ENCODE measurements at regions not wholly inside any gene's neighbourhood (a gene's known extent, or its start where the extent isn't known, plus 50 kb on each side); places are given as distances from the start of the nearest gene placed in this dataset.

DNA sequence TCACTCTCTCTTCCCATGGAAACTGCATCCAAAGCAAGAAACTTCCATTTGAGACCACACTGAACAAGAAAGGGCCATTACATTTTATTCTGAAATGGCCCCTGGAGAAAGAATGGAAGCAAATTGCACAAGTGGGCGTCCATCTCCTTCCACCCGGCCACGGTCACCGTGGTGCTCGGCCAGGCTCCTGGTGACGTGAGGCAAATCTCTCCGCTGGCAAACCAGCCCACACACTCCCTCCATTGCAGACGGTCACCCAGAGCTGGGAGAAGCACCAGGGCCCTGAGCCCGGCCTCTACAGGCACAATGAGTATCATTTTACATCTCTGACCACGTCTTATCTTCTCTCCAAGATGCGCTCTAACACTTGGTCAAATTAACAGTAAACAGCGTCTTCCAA lies 126.1 kb upstream of the FAM20C start:
- TF ChIP-seq POLR2AphosphoS5 (IDR thresholded peaks at IDR 0.05) (no peak), POLR2A (IDR thresholded peaks at IDR 0.05) (no peak)
